ENCODE measurements at regions not wholly inside any gene's neighbourhood (a gene's known extent, or its start where the extent isn't known, plus 50 kb on each side); places are given as distances from the start of the nearest gene placed in this dataset.

- CTCF ChIA-PET = no interaction called here
These were observed 280.2 kb upstream of the SOX11 start for GRCh38 chr2:5412001-5412400.

GRCh38 chr2:5433855-5434254 lies 258.3 kb upstream of the SOX11 start:
- Histone ChIP-seq H3K36me3 (ENCODE audit: control insufficient read depth, insufficient read depth, low read length) (no peaks in the 10 kb centered on the region), H3K4me3 (ENCODE audit: low read depth, low read length) (no peak overlapping the region), H3K27me3 (ENCODE audit: control insufficient read depth, insufficient read depth, low read length) (no peaks in the 10 kb centered on the region)
- DNase-seq (ENCODE audit: low read depth) = no peak
- CTCF ChIA-PET = interaction anchor here (0.7 kb wide), 1 partner anchor 64 kb away, joined by 3 read pairs; no protein-coding TSS in a partner anchor
- POLR2A ChIA-PET = no interaction called here
- TF ChIP-seq CTCF (IDR thresholded peaks at IDR 0.05; ENCODE audit: insufficient read depth, low read depth, low read length) = no peak

More at GRCh38 chr2:5412001-5412400, 280.2 kb upstream of the SOX11 start:
- DNase-seq (ENCODE audit: low read depth) = no peak
- POLR2A ChIA-PET = no interaction called here
- Histone ChIP-seq H3K27me3 (ENCODE audit: control insufficient read depth, insufficient read depth, low read length) (no peaks in the 10 kb centered on the region), H3K36me3 (ENCODE audit: control insufficient read depth, insufficient read depth, low read length) (no peaks in the 10 kb centered on the region), H3K4me3 (ENCODE audit: low read depth, low read length) (no peak overlapping the region)
- TF ChIP-seq CTCF (IDR thresholded peaks at IDR 0.05; ENCODE audit: insufficient read depth, low read depth, low read length) = no peak

- ChIA-PET CTCF (no interaction called here), POLR2A (no interaction called here)
- Histone ChIP-seq H3K36me3 (ENCODE audit: control insufficient read depth, insufficient read depth, low read length) (no peaks in the 10 kb centered on the region), H3K4me3 (ENCODE audit: low read depth, low read length) (no peak overlapping the region), H3K27me3 (ENCODE audit: control insufficient read depth, insufficient read depth, low read length) (no peaks in the 10 kb centered on the region)
- TF ChIP-seq CTCF (IDR thresholded peaks at IDR 0.05; ENCODE audit: insufficient read depth, low read depth, low read length) = no peak
- DNase-seq (ENCODE audit: low read depth) = no peak
These were observed 254.8 kb upstream of the SOX11 start for GRCh38 chr2:5437375-5437774.

- ChIA-PET POLR2A (no interaction called here), CTCF (no interaction called here)
- Histone ChIP-seq H3K4me3 (ENCODE audit: low read depth, low read length) (no peak overlapping the region), H3K36me3 (ENCODE audit: control insufficient read depth, insufficient read depth, low read length) (no peaks in the 10 kb centered on the region), H3K27me3 (ENCODE audit: control insufficient read depth, insufficient read depth, low read length) (no peaks in the 10 kb centered on the region)
- no peak for TF ChIP-seq CTCF (IDR thresholded peaks at IDR 0.05; ENCODE audit: insufficient read depth, low read depth, low read length)
- no peak for DNase-seq (ENCODE audit: low read depth)
These were observed 252.0 kb upstream of the SOX11 start for GRCh38 chr2:5440174-5440573.

GRCh38 chr2:5442736-5443135 lies 249.4 kb upstream of the SOX11 start:
- DNase-seq (ENCODE audit: low read depth) = no peak
- H3K36me3 ChIP-seq (ENCODE audit: control insufficient read depth, insufficient read depth, low read length) = no peaks in the 10 kb centered on the region
- TF ChIP-seq CTCF (IDR thresholded peaks at IDR 0.05; ENCODE audit: insufficient read depth, low read depth, low read length) = no peak
- no peak overlapping the region for H3K4me3 ChIP-seq (ENCODE audit: low read depth, low read length)
- CTCF ChIA-PET = no interaction called here
- H3K27me3 ChIP-seq (ENCODE audit: control insufficient read depth, insufficient read depth, low read length) = no peaks in the 10 kb centered on the region
- POLR2A ChIA-PET = no interaction called here

All from BJ (cell line).